Myocyte (in vitro differentiated cells): ENCODE measurements at regions not wholly inside any gene's neighbourhood (a gene's known extent, or its start where the extent isn't known, plus 50 kb on each side); places are given as distances from the start of the nearest gene placed in this dataset.

Experiments used
- DNase-seq: peaks from one replicate; pipeline ENCODE4 v3.0.0-alpha.2; 2012; ENCODE audit warnings: low read depth

GRCh38 chr14:30786701-30787100 lies 87.7 kb upstream of the COCH start:
- no peak for DNase-seq

- no peak for DNase-seq
Observed at GRCh38 chr14:30790827-30791226, 83.5 kb upstream of the COCH start.

- DNase-seq: no peak
Observed at GRCh38 chr14:30791522-30792351, 82.6 kb upstream of the COCH start.

- DNase-seq: no peak
Observed at GRCh38 chr14:30796707-30797106, 77.7 kb upstream of the COCH start.

- no peak for DNase-seq
Observed at GRCh38 chr14:30798516-30798915, 75.8 kb upstream of the COCH start.

GRCh38 chr14:30798961-30799360 lies 75.4 kb upstream of the COCH start:
- no peak for DNase-seq

- DNase-seq: no peak
Observed at GRCh38 chr14:30799933-30800332, 74.4 kb upstream of the COCH start.

GRCh38 chr14:30803185-30803584 lies 71.2 kb upstream of the COCH start:
- DNase-seq: no peak

GRCh38 chr14:30805284-30805683 lies 69.1 kb upstream of the COCH start:
- no peak for DNase-seq

GRCh38 chr14:30808576-30808975 lies 65.8 kb upstream of the COCH start:
- DNase-seq: peak; percentile 11

GRCh38 chr14:30813216-30813615 lies 61.1 kb upstream of the COCH start:
- no peak for DNase-seq

GRCh38 chr14:30820674-30821073 lies 53.7 kb upstream of the COCH start:
- no peak for DNase-seq

- DNase-seq: no peak
Observed at GRCh38 chr14:30822080-30822571, 52.2 kb upstream of the COCH start.
